Lower leg skin (tissue), 4 donors: ENCODE measurements at regions not wholly inside any gene's neighbourhood (a gene's known extent, or its start where the extent isn't known, plus 50 kb on each side); places are given as distances from the start of the nearest gene placed in this dataset.

Source experiments
- DNase-seq, 2 donors: peaks; one replicate each; pipeline ENCODE4 v3.0.0-alpha.2; 2019; ENCODE audit warnings: low spot score in 2 of 2
- H3K4me3 ChIP-seq: fragments of 200-600 bp; sonication (generic); 2 replicates; pipeline ENCODE4 v1.5.1; 2017; ENCODE audit warnings: mild to moderate bottlenecking, low read depth; ENCODE audit not compliant: poor library complexity, severe bottlenecking
- CTCF ChIP-seq, 3 donors: fragments of 450-650 bp; IDR thresholded peaks; one replicate each; pipeline ENCODE4 v1.5.1; 2016; ENCODE audit warnings: antibody characterized with exemption in 3 of 3, mild to moderate bottlenecking in 3 of 3, moderate library complexity in 2 of 3
- POLR2A ChIP-seq, 2 donors: fragments of 450-650 bp; IDR thresholded peaks; one replicate each; pipeline ENCODE4 v1.6.1; 2016 to 2017; ENCODE audit warnings: antibody characterized with exemption in 2 of 2, mild to moderate bottlenecking in 1 of 2, moderate library complexity in 1 of 2
- WGBS, 2 donors: methylation state at CpG; one replicate each; pipeline ENCODE4 v1.1.5; 2018; 5-methylcytosine and 5-hydroxymethylcytosine counted together
- intact Hi-C: fragments of 100-400 bp; cut with DNase I; formaldehyde crosslinking; loops from one replicate; pipeline ENCODE4 v1.15.0; 2023; ENCODE audit warnings: low total_unique reads

DNA sequence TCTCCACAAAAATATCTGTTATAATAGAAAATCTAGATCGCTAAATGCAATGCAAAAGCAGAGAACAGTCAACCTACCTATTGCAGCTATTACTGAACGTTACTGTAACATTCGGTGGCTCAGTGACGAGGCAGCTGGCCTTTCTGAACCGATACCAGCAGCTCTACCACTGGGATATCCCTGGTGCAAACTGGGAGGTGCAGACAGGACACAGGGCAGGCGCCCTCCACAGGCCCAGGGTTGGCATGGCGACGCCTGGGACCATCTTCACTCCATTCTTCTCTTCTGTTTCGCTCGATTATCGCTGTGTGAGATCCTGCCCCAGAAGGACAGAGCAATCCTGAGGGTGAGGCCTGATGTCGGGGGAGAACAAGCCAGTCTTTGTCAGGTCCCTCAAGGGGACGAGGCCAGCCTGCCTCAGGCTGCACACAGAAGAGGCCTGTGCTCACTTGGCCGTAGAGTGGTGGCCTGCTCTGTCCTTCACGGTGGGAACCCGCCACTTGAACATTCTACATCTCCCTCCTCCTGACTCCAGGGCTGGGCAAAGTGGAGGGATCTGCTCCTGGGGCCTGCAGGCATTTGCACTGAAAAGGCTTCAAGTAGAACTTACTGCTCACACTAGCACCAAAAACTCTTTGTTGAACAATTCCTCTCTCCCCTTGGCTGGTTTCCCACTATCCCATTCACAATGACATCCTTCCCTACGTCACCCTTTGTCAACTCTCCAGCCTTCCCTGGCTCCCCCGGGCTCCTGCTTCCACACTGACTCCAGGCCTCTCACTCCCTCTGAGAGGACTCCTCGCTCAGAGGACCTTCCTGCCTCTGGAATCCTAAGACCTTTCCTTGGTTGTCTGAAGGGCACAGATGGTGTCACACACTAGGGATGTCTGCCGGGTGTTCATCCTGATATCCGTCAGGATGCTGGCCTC is 49.7 kb downstream of the CYRIA start:
- TF ChIP-seq CTCF (IDR thresholded peaks at IDR 0.05) (no peak), POLR2A (IDR thresholded peaks at IDR 0.05) (no peak)
- WGBS, 2 donors: 90 to 94% methylated on average over 21 of the region's 21 CpGs
- intact Hi-C loops: loop anchor here (10.0 kb wide), 1 partner anchor 971 kb away; no protein-coding TSS in a partner anchor
- no peak overlapping the region for H3K4me3 ChIP-seq
- peak in 1 of 2 donors; percentile 65 for DNase-seq

DNA sequence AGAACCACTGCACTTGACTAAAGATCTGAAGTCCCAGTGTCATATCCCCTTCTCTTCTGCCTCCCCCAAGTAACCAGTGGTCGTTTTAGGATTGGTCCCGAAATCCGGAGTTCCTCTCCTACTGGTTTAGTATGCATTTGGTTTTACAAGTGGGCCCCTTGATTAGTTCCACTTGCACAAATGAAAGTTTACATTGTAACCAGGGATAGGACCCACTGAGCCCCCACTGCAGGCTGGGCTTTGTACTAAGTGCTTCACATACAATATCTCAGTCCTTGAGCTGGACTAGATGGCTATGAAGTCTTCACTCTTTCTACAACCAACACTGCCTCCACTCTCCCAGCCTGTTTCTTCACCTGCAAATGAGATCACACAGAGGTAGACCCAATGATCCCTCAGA is 50.4 kb downstream of the CYRIA start:
- 62 to 87% methylated on average over 3 of the region's 3 CpGs for WGBS, 2 donors
- no peak overlapping the region for H3K4me3 ChIP-seq
- peak in 1 of 2 donors; percentile 70 for DNase-seq
- TF ChIP-seq POLR2A (IDR thresholded peaks at IDR 0.05) (no peak), CTCF (IDR thresholded peaks at IDR 0.05) (no peak)
- intact Hi-C loops: loop anchor here (10.0 kb wide), 1 partner anchor 970 kb away; no protein-coding TSS in a partner anchor

- intact Hi-C loops: loop anchor here (10.0 kb wide), 1 partner anchor 970 kb away; no protein-coding TSS in a partner anchor
- DNase-seq: no peak
- WGBS, 2 donors: 62 to 64% methylated on average over 10 of the region's 10 CpGs
- no peak overlapping the region for H3K4me3 ChIP-seq
- no peak for TF ChIP-seq POLR2A (IDR thresholded peaks at IDR 0.05)
Observed at GRCh38 chr2:16614314-16614860, 51.2 kb downstream of the CYRIA start.

DNA sequence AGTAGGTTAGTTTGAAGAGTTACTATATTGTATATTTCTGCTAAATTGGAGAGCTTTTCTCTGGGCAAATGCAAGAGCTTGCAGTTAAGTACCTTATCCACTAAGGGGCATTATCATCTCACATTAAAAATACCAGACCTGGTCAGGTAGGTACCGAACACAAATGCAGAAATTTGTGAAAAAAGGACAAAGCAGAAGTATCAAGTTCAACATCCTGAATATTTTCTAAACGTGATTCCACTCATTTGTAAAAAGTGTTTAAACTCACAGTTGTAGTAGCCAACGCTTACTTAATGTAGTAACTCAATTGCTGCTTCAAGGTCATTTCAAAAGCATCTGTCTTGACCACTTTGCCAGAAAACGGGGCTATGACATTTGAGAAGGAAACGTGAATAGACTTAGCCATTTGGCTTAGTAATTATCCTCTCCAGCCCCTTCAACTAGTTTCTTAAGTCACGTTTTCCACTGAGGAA is 52.1 kb downstream of the CYRIA start:
- no peak overlapping the region for H3K4me3 ChIP-seq
- WGBS, 2 donors: 35 to 45% methylated on average over 6 of the region's 6 CpGs
- no peak for DNase-seq
- intact Hi-C loops: loop anchor here (10.0 kb wide), 1 partner anchor 969 kb away; no protein-coding TSS in a partner anchor
- TF ChIP-seq CTCF (IDR thresholded peaks at IDR 0.05) (no peak), POLR2A (IDR thresholded peaks at IDR 0.05) (no peak)

- WGBS, 2 donors: 82 to 89% methylated on average over 4 of the region's 4 CpGs
- no peak for DNase-seq
- intact Hi-C loops: loop anchor here (10.0 kb wide), 1 partner anchor 968 kb away; no protein-coding TSS in a partner anchor
Observed at GRCh38 chr2:16612490-16612889, 53.1 kb downstream of the CYRIA start.

More at GRCh38 chr2:16612490-16612889, 53.1 kb downstream of the CYRIA start:
- TF ChIP-seq POLR2A (IDR thresholded peaks at IDR 0.05): no peak
- TF ChIP-seq CTCF (IDR thresholded peaks at IDR 0.05): no peak
- H3K4me3 ChIP-seq: no peak overlapping the region
